ENCODE measurements at regions not wholly inside any gene's neighbourhood (a gene's known extent, or its start where the extent isn't known, plus 50 kb on each side); places are given as distances from the start of the nearest gene placed in this dataset.

GRCh38 chr1:105208581-105208980 lies 1458.9 kb downstream of the AMY1C start:
- TF ChIP-seq, protein P1, sequence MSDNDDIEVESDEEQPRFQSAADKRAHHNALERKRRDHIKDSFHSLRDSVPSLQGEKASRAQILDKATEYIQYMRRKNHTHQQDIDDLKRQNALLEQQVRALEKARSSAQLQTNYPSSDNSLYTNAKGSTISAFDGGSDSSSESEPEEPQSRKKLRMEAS (IDR thresholded peaks at IDR 0.05; ENCODE audit: low read depth, low read length): no peak
- TF ChIP-seq POLR2A (IDR thresholded peaks at IDR 0.05; ENCODE audit: extremely low read depth, insufficient read length) (no peak), MYC (IDR thresholded peaks at IDR 0.05; ENCODE audit: low read depth, low read length) (no peak), CTCF (IDR thresholded peaks at IDR 0.05; ENCODE audit: low read depth, low read length) (no peak)
- H3K4me3 ChIP-seq (ENCODE audit: low read depth, low read length): no peak overlapping the region
- DNase-seq (ENCODE audit: low read depth): no peak

DNA sequence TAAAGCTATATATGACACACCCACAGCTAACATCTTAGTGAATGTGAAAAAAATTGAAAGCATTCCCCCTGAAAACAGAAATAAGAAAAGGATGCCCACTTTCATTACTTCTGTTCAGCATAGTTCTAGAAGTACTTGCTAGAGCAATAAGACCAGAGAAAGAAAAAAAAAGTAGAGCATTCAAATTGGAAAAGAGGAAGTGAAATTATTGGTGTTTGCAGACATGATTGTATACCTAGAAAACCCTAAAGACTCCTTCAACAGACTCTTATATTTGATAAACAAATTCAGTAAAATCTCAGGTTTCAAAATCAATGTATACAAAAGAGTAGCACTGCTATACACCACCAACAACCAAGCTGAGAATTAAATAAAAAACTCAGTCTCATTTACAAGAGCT lies 1461.0 kb downstream of the AMY1C start:
- no peak overlapping the region for H3K4me3 ChIP-seq (ENCODE audit: low read depth, low read length)
- no peak for DNase-seq (ENCODE audit: low read depth)
- no peak for TF ChIP-seq CTCF (IDR thresholded peaks at IDR 0.05; ENCODE audit: low read depth, low read length)
- no peak for TF ChIP-seq MYC (IDR thresholded peaks at IDR 0.05; ENCODE audit: low read depth, low read length)
- TF ChIP-seq, protein P1 (IDR thresholded peaks at IDR 0.05; ENCODE audit: low read depth, low read length): no peak
- TF ChIP-seq POLR2A (IDR thresholded peaks at IDR 0.05; ENCODE audit: extremely low read depth, insufficient read length): no peak

- TF ChIP-seq MYC (IDR thresholded peaks at IDR 0.05; ENCODE audit: low read depth, low read length) (no peak), CTCF (IDR thresholded peaks at IDR 0.05; ENCODE audit: low read depth, low read length) (no peak), POLR2A (IDR thresholded peaks at IDR 0.05; ENCODE audit: extremely low read depth, insufficient read length) (no peak)
- TF ChIP-seq, protein P1 (IDR thresholded peaks at IDR 0.05; ENCODE audit: low read depth, low read length): no peak
- H3K4me3 ChIP-seq (ENCODE audit: low read depth, low read length): no peak overlapping the region
Measured at GRCh38 chr1:105231378-105231777, 1481.7 kb downstream of the AMY1C start.

GRCh38 chr1:105243411-105243810 lies 1493.7 kb downstream of the AMY1C start:
- TF ChIP-seq, protein P1 (IDR thresholded peaks at IDR 0.05; ENCODE audit: low read depth, low read length): no peak
- TF ChIP-seq MYC (IDR thresholded peaks at IDR 0.05; ENCODE audit: low read depth, low read length): no peak
- TF ChIP-seq CTCF (IDR thresholded peaks at IDR 0.05; ENCODE audit: low read depth, low read length): no peak
- no peak for TF ChIP-seq POLR2A (IDR thresholded peaks at IDR 0.05; ENCODE audit: extremely low read depth, insufficient read length)
- no peak for DNase-seq (ENCODE audit: low read depth)
- no peak overlapping the region for H3K4me3 ChIP-seq (ENCODE audit: low read depth, low read length)

More at GRCh38 chr1:105231378-105231777, 1481.7 kb downstream of the AMY1C start:
- DNase-seq (ENCODE audit: low read depth): no peak

DNA sequence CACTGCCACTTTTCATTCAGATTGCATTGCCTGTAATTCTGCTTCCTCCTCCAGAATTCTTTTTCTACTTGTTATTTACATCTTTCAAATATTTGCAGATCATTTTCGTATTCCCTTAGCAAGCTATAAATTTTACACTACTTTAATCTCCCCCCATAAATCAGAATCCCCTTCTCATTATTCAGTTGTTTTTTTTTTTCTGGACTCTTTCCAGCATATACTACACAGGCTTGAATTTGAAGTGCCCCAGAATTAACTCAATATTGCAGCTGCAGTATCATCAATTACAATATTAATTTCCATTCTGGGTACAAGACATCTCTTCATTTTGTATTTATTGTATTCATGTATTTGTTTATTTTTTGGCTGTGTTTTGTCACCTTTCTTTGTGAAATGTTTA lies 1494.3 kb downstream of the AMY1C start:
- no peak overlapping the region for H3K4me3 ChIP-seq (ENCODE audit: low read depth, low read length)
- TF ChIP-seq, protein P1 (IDR thresholded peaks at IDR 0.05; ENCODE audit: low read depth, low read length): no peak
- TF ChIP-seq MYC (IDR thresholded peaks at IDR 0.05; ENCODE audit: low read depth, low read length) (no peak), CTCF (IDR thresholded peaks at IDR 0.05; ENCODE audit: low read depth, low read length) (no peak), POLR2A (IDR thresholded peaks at IDR 0.05; ENCODE audit: extremely low read depth, insufficient read length) (no peak)
- no peak for DNase-seq (ENCODE audit: low read depth)

GRCh38 chr1:105254906-105255305 lies 1505.2 kb downstream of the AMY1C start:
- DNase-seq (ENCODE audit: low read depth): no peak
- TF ChIP-seq CTCF (IDR thresholded peaks at IDR 0.05; ENCODE audit: low read depth, low read length): no peak

More at GRCh38 chr1:105254906-105255305, 1505.2 kb downstream of the AMY1C start:
- H3K4me3 ChIP-seq (ENCODE audit: low read depth, low read length): no peak overlapping the region
